ENCODE measurements at regions not wholly inside any gene's neighbourhood (a gene's known extent, or its start where the extent isn't known, plus 50 kb on each side); places are given as distances from the start of the nearest gene placed in this dataset.

- Histone ChIP-seq H3K4me3 (ENCODE audit: low read depth, low read length, poor library complexity, severe bottlenecking) (no peak overlapping the region), H3K79me2 (ENCODE audit: insufficient read depth, low read depth, low read length) (no peaks in the 10 kb centered on the region), H4K20me1 (ENCODE audit: insufficient read depth, low read length) (no peaks in the 10 kb centered on the region), H3K9me3 (ENCODE audit: low read length) (peaks cover 11% of the 10 kb centered on the region; the same call in 1 of the 2 replicates), H3K36me3 (ENCODE audit: insufficient read depth, low read length) (no peaks in the 10 kb centered on the region), H2AFZ (ENCODE audit: low read length) (no peak overlapping the region), H3K4me2 (ENCODE audit: low read length) (no peak overlapping the region), H3K9me2 (ENCODE audit: insufficient read depth, low read length) (no peaks in the 10 kb centered on the region), H3K27ac (ENCODE audit: low read depth, low read length, poor library complexity, severe bottlenecking) (no peak overlapping the region), H3K4me1 (ENCODE audit: insufficient read depth, low read length, poor library complexity, severe bottlenecking) (no peaks in the 10 kb centered on the region)
- ChIA-PET CTCF (ENCODE audit: unreplicated experiment) (no interaction called here), POLR2A (interaction anchor here (1.2 kb wide), 1 partner anchor 8 kb away, joined by 4 read pairs; no protein-coding TSS in a partner anchor)
- TF ChIP-seq CTCF (conservative IDR thresholded peaks at IDR 0.05; ENCODE audit: low read length) (no peak), EZH2phosphoT487 (IDR thresholded peaks at IDR 0.05; ENCODE audit: borderline replicate concordance, low read depth, low read length) (no peak)
- DNase-seq (ENCODE audit: low spot score) = no peak
- no TSS peak for BruUV-seq (replicated peaks)
- intact Hi-C loops (cut with micrococcal nuclease; ENCODE audit: unreplicated experiment) = no loop called here
Observed at GRCh38 chr10:56487746-56488145, 126.7 kb upstream of the ZWINT start.

GRCh38 chr10:56481521-56482091 is 120.5 kb upstream of the ZWINT start:
- no peaks in the 10 kb centered on the region for H3K4me1 ChIP-seq (ENCODE audit: insufficient read depth, low read length, poor library complexity, severe bottlenecking)
- no peak for TF ChIP-seq CTCF (conservative IDR thresholded peaks at IDR 0.05; ENCODE audit: low read length)
- no peak for TF ChIP-seq EZH2phosphoT487 (IDR thresholded peaks at IDR 0.05; ENCODE audit: borderline replicate concordance, low read depth, low read length)
- peaks cover 8% of the 10 kb centered on the region; the same call in 1 of the 2 replicates for H3K9me3 ChIP-seq (ENCODE audit: low read length)
- POLR2A ChIA-PET = no interaction called here
- CTCF ChIA-PET (ENCODE audit: unreplicated experiment) = no interaction called here
- no peaks in the 10 kb centered on the region for H4K20me1 ChIP-seq (ENCODE audit: insufficient read depth, low read length)
- intact Hi-C loops (cut with micrococcal nuclease; ENCODE audit: unreplicated experiment) = no loop called here
- no peaks in the 10 kb centered on the region for H3K79me2 ChIP-seq (ENCODE audit: insufficient read depth, low read depth, low read length)
- H3K36me3 ChIP-seq (ENCODE audit: insufficient read depth, low read length) = no peaks in the 10 kb centered on the region
- H3K27ac ChIP-seq (ENCODE audit: low read depth, low read length, poor library complexity, severe bottlenecking) = no peak overlapping the region
- H3K9me2 ChIP-seq (ENCODE audit: insufficient read depth, low read length) = no peaks in the 10 kb centered on the region
- H3K4me3 ChIP-seq (ENCODE audit: low read depth, low read length, poor library complexity, severe bottlenecking) = no peak overlapping the region
- no TSS peak for BruUV-seq (replicated peaks)
- H3K4me2 ChIP-seq (ENCODE audit: low read length) = no peak overlapping the region
- H2AFZ ChIP-seq (ENCODE audit: low read length) = no peak overlapping the region
- DNase-seq (ENCODE audit: low spot score) = no peak

GRCh38 chr10:56472978-56473377 is 111.9 kb upstream of the ZWINT start:
- ChIA-PET CTCF (ENCODE audit: unreplicated experiment) (no interaction called here), POLR2A (interaction anchor here (1.4 kb wide), 1 partner anchor 9 kb away, joined by 3 read pairs; no protein-coding TSS in a partner anchor)
- Histone ChIP-seq H2AFZ (ENCODE audit: low read length) (peak overlapping the region; percentile 73; the same call in 1 of the 2 replicates), H3K9me2 (ENCODE audit: insufficient read depth, low read length) (no peaks in the 10 kb centered on the region), H3K4me1 (ENCODE audit: insufficient read depth, low read length, poor library complexity, severe bottlenecking) (no peaks in the 10 kb centered on the region), H3K9me3 (ENCODE audit: low read length) (peaks cover 14% of the 10 kb centered on the region; the same call in 1 of the 2 replicates), H3K4me3 (ENCODE audit: low read depth, low read length, poor library complexity, severe bottlenecking) (no peak overlapping the region), H3K36me3 (ENCODE audit: insufficient read depth, low read length) (no peaks in the 10 kb centered on the region), H3K27ac (ENCODE audit: low read depth, low read length, poor library complexity, severe bottlenecking) (no peak overlapping the region), H4K20me1 (ENCODE audit: insufficient read depth, low read length) (no peaks in the 10 kb centered on the region), H3K4me2 (ENCODE audit: low read length) (no peak overlapping the region), H3K79me2 (ENCODE audit: insufficient read depth, low read depth, low read length) (no peaks in the 10 kb centered on the region)
- no peak for TF ChIP-seq CTCF (conservative IDR thresholded peaks at IDR 0.05; ENCODE audit: low read length)
- no peak for TF ChIP-seq EZH2phosphoT487 (IDR thresholded peaks at IDR 0.05; ENCODE audit: borderline replicate concordance, low read depth, low read length)
- no peak for DNase-seq (ENCODE audit: low spot score)
- no TSS peak for BruUV-seq (replicated peaks)
- intact Hi-C loops (cut with micrococcal nuclease; ENCODE audit: unreplicated experiment) = no loop called here
